ENCODE measurements at regions not wholly inside any gene's neighbourhood (a gene's known extent, or its start where the extent isn't known, plus 50 kb on each side); places are given as distances from the start of the nearest gene placed in this dataset.

- no peak for DNase-seq (ENCODE audit: low spot score)
Observed at GRCh38 chr9:131809941-131810344, 70.1 kb upstream of the RAPGEF1 start.

GRCh38 chr9:131808291-131808690 lies 68.4 kb upstream of the RAPGEF1 start:
- DNase-seq (ENCODE audit: low spot score): no peak

- DNase-seq (ENCODE audit: low spot score): no peak
Observed at GRCh38 chr9:131807144-131807983, 67.5 kb upstream of the RAPGEF1 start.

- DNase-seq (ENCODE audit: low spot score): no peak
Observed at GRCh38 chr9:131805803-131806202, 65.9 kb upstream of the RAPGEF1 start.

GRCh38 chr9:131804826-131805225 lies 65.0 kb upstream of the RAPGEF1 start:
- DNase-seq (ENCODE audit: low spot score): no peak

- no peak for DNase-seq (ENCODE audit: low spot score)
Observed at GRCh38 chr9:131803758-131804411, 64.0 kb upstream of the RAPGEF1 start.

- no peak for DNase-seq (ENCODE audit: low spot score)
Observed at GRCh38 chr9:131801810-131802209, 61.9 kb upstream of the RAPGEF1 start.

GRCh38 chr9:131800843-131801242 lies 61.0 kb upstream of the RAPGEF1 start:
- DNase-seq (ENCODE audit: low spot score): no peak

- DNase-seq (ENCODE audit: low spot score): no peak
Observed at GRCh38 chr9:131800366-131800765, 60.5 kb upstream of the RAPGEF1 start.

GRCh38 chr9:131799177-131799823 lies 59.4 kb upstream of the RAPGEF1 start:
- DNase-seq (ENCODE audit: low spot score): peak; percentile 14

- no peak for DNase-seq (ENCODE audit: low spot score)
Observed at GRCh38 chr9:131798246-131798645, 58.4 kb upstream of the RAPGEF1 start.

GRCh38 chr9:131794393-131794792 lies 54.5 kb upstream of the RAPGEF1 start:
- DNase-seq (ENCODE audit: low spot score): no peak

- no peak for DNase-seq (ENCODE audit: low spot score)
Observed at GRCh38 chr9:131791542-131792254, 51.8 kb upstream of the RAPGEF1 start.

Data from CD4-positive, alpha-beta T cell treated with Interleukin-15 for 4 hours (primary cell).